ENCODE measurements at regions not wholly inside any gene's neighbourhood (a gene's known extent, or its start where the extent isn't known, plus 50 kb on each side); places are given as distances from the start of the nearest gene placed in this dataset.

- Histone ChIP-seq H3K27me3 (no peaks in the 10 kb centered on the region), H3K36me3 (no peaks in the 10 kb centered on the region), H3K9me3 (peaks cover 0 to 7% (median 0%) of the 10 kb centered on the region in 3 donors), H3K4me1 (peaks cover 0 to 4% (median 0%) of the 10 kb centered on the region in 3 donors), H3K4me3 (no peak overlapping the region), H3K27ac (no peak overlapping the region)
- TF ChIP-seq POLR2A (IDR thresholded peaks at IDR 0.05) (no peak), CTCF (IDR thresholded peaks at IDR 0.05) (no peak)
- intact Hi-C loops (cut with DNase I) = no loop called here
- DNase-seq = no peak
- 77 to 78% methylated on average over 4 of the region's 4 CpGs for WGBS, 2 donors
Observed at GRCh38 chr16:77662246-77662645, 60.1 kb upstream of the NUDT7 start.

GRCh38 chr16:77663711-77664110, 58.6 kb upstream of the NUDT7 start:
- intact Hi-C loops (cut with DNase I) = no loop called here
- Histone ChIP-seq H3K4me1 (peaks cover 0 to 4% (median 0%) of the 10 kb centered on the region in 3 donors), H3K36me3 (no peaks in the 10 kb centered on the region), H3K27ac (no peak overlapping the region), H3K9me3 (peaks cover 0 to 7% (median 0%) of the 10 kb centered on the region in 3 donors), H3K27me3 (no peaks in the 10 kb centered on the region), H3K4me3 (no peak overlapping the region)
- WGBS, 2 donors = 94% methylated on average over 2 of the region's 2 CpGs
- DNase-seq = no peak
- TF ChIP-seq CTCF (IDR thresholded peaks at IDR 0.05) (no peak), POLR2A (IDR thresholded peaks at IDR 0.05) (no peak)

GRCh38 chr16:77666771-77667170, 55.5 kb upstream of the NUDT7 start:
- no peaks in the 10 kb centered on the region for H3K4me1 ChIP-seq
- TF ChIP-seq POLR2A (IDR thresholded peaks at IDR 0.05) (no peak), CTCF (IDR thresholded peaks at IDR 0.05) (no peak)
- peaks cover 0 to 7% (median 0%) of the 10 kb centered on the region in 3 donors for H3K9me3 ChIP-seq
- WGBS, 2 donors = 55 to 64% methylated on average over 3 of the region's 3 CpGs
- no peak for DNase-seq
- no peak overlapping the region for H3K27ac ChIP-seq
- H3K27me3 ChIP-seq = no peaks in the 10 kb centered on the region
- intact Hi-C loops (cut with DNase I) = no loop called here
- no peak overlapping the region for H3K4me3 ChIP-seq
- no peaks in the 10 kb centered on the region for H3K36me3 ChIP-seq

- Histone ChIP-seq H3K27me3 (no peaks in the 10 kb centered on the region), H3K27ac (no peak overlapping the region), H3K4me3 (no peak overlapping the region), H3K9me3 (no peaks in the 10 kb centered on the region), H3K36me3 (no peaks in the 10 kb centered on the region), H3K4me1 (no peaks in the 10 kb centered on the region)
- 58 to 74% methylated on average over 1 of the region's 1 CpG for WGBS, 2 donors
- TF ChIP-seq CTCF (IDR thresholded peaks at IDR 0.05) (no peak), POLR2A (IDR thresholded peaks at IDR 0.05) (no peak)
- intact Hi-C loops (cut with DNase I) = no loop called here
- no peak for DNase-seq
Observed at GRCh38 chr16:77668201-77668600, 54.1 kb upstream of the NUDT7 start.

- WGBS, 2 donors = 64 to 71% methylated on average over 3 of the region's 3 CpGs
- no peaks in the 10 kb centered on the region for H3K9me3 ChIP-seq
- H3K4me3 ChIP-seq = no peak overlapping the region
- no peaks in the 10 kb centered on the region for H3K36me3 ChIP-seq
- H3K4me1 ChIP-seq = no peaks in the 10 kb centered on the region
- TF ChIP-seq POLR2A (IDR thresholded peaks at IDR 0.05) = no peak
- TF ChIP-seq CTCF (IDR thresholded peaks at IDR 0.05) = no peak
- no peaks in the 10 kb centered on the region for H3K27me3 ChIP-seq
- intact Hi-C loops (cut with DNase I) = no loop called here
- DNase-seq = no peak
- H3K27ac ChIP-seq = no peak overlapping the region
Observed at GRCh38 chr16:77669057-77669456, 53.3 kb upstream of the NUDT7 start.
